H1 (cell line): ENCODE measurements at regions not wholly inside any gene's neighbourhood (a gene's known extent, or its start where the extent isn't known, plus 50 kb on each side); places are given as distances from the start of the nearest gene placed in this dataset.
A peak's percentile ranks its signal among the peaks of the same experiment; 100 is the strongest.

Source experiments
- CTCF ChIA-PET: fragments of 300-600 bp; sonication (Branson Sonifier 250); formaldehyde crosslinking; loops from one replicate; lab custom pipeline; 2021; ENCODE audit not compliant: partially characterized antibody; lab: Charles Lee
- POLR2A ChIA-PET: fragments of 300-600 bp; sonication (Branson Sonifier 250); formaldehyde crosslinking; loops from one replicate; lab custom pipeline; 2021; ENCODE audit warnings: inconsistent platforms; ENCODE audit not compliant: partially characterized antibody; lab: Charles Lee
- DNase-seq, 2 experiments: peaks; one replicate each; pipeline versions ENCODE4 v3.0.0 to v3.0.0-alpha.2; 2010 to 2022; ENCODE audit warnings: low spot score in 2 of 2, low read depth in 1 of 2, mixed read lengths in 1 of 2
- FAIRE-seq: peaks from 2 replicates; lab custom pipeline; 2011; peaks lifted over from hg19 to GRCh38; lab: Jason Lieb, UNC
- H2AFZ ChIP-seq: 2 replicates; pipeline ENCODE4 v1.8.1; 2012; ENCODE audit warnings: low read length, inconsistent platforms
- H2AK5ac ChIP-seq: 2 replicates; pipeline ENCODE4 v1.6.1; 2013; ENCODE audit warnings: low read depth, low read length
- H2BK120ac ChIP-seq: replicated peaks from 2 replicates; pipeline ENCODE3; 2013; ENCODE audit warnings: low read depth, low read length, inconsistent platforms
- H2BK12ac ChIP-seq: 2 replicates; pipeline ENCODE4 v1.6.1; 2013; ENCODE audit warnings: low read depth, low read length
- H2BK15ac ChIP-seq: 2 replicates; pipeline ENCODE4 v1.6.1; 2013; ENCODE audit warnings: low read length
- H2BK20ac ChIP-seq: 2 replicates; pipeline ENCODE4 v1.6.1; 2013; ENCODE audit warnings: low read length
- H2BK5ac ChIP-seq: 2 replicates; pipeline ENCODE4 v1.6.1; 2013; ENCODE audit warnings: low read depth, low read length
- H3K14ac ChIP-seq: 2 replicates; pipeline ENCODE4 v1.6.1; 2013; ENCODE audit warnings: inconsistent platforms; ENCODE audit not compliant: insufficient read length
- H3K18ac ChIP-seq: 2 replicates; pipeline ENCODE4 v1.6.1; 2013; ENCODE audit warnings: low read length; ENCODE audit errors: extremely low read depth
- H3K23ac ChIP-seq: 2 replicates; pipeline ENCODE4 v1.6.1; 2013; ENCODE audit warnings: inconsistent platforms; ENCODE audit not compliant: insufficient read length
- H3K23me2 ChIP-seq: 2 replicates; pipeline ENCODE4 v1.6.1; 2013; ENCODE audit warnings: low read depth, low read length
- H3K27ac ChIP-seq: 2 replicates; pipeline ENCODE4 v1.6.1; 2011; ENCODE audit warnings: low read depth, low read length, inconsistent platforms
- H3K27me3 ChIP-seq, 4 experiments: replicated peaks in 1 of 4; 1 replicate in 1 of 4; 2 replicates in 3 of 4; pipeline versions ENCODE4 v1.6.1 to v1.8.1; 2011 to 2013; ENCODE audit warnings: low read length in 3 of 4, mild to moderate bottlenecking in 3 of 4, inconsistent platforms in 2 of 4, mixed read lengths in 2 of 4, moderate library complexity in 1 of 4; ENCODE audit not compliant: control insufficient read depth in 3 of 4, insufficient read depth in 3 of 4; ENCODE audit errors: extremely low read depth in 1 of 4
- H3K36me3 ChIP-seq, 4 experiments: 2 replicates each; pipeline versions ENCODE4 v1.6.1 to v1.8.1; 2011 to 2013; ENCODE audit warnings: mild to moderate bottlenecking in 4 of 4, low read length in 3 of 4, moderate library complexity in 2 of 4, control low read depth in 1 of 4, inconsistent platforms in 1 of 4; ENCODE audit not compliant: insufficient read depth in 4 of 4, control insufficient read depth in 2 of 4
- H3K4ac ChIP-seq: replicated peaks from 2 replicates; pipeline ENCODE3; 2013; ENCODE audit warnings: low read length, low read depth, mixed read lengths, inconsistent platforms; ENCODE audit not compliant: insufficient read length
- H3K4me1 ChIP-seq, 4 experiments: replicated peaks in 1 of 4; 1 replicate in 1 of 4; 2 replicates in 3 of 4; pipeline versions ENCODE4 v1.6.1 to v1.8.1; 2011 to 2013; ENCODE audit warnings: low read length in 3 of 4, inconsistent platforms in 2 of 4, mixed read lengths in 1 of 4; ENCODE audit not compliant: insufficient read depth in 4 of 4, control insufficient read depth in 3 of 4
- H3K4me2 ChIP-seq, 2 experiments: 2 replicates each; pipeline versions ENCODE4 v1.6.1 to v1.8.1; 2011 to 2013; ENCODE audit warnings: low read depth in 2 of 2, low read length in 2 of 2, control low read depth in 1 of 2, inconsistent platforms in 1 of 2, mild to moderate bottlenecking in 1 of 2; ENCODE audit not compliant: insufficient read depth in 1 of 2
- H3K4me3 ChIP-seq, 4 experiments: fragments of 200-600, 300-600 bp in 1 of 4; sonication (generic), shearing (Covaris generic), sonication (Bioruptor Twin) in 1 of 4; 2 replicates each; pipeline versions ENCODE4 v1.5.1 to v1.8.1; 2011 to 2016; ENCODE audit warnings: low read length in 4 of 4, low read depth in 3 of 4, control low read depth in 2 of 4, inconsistent platforms in 2 of 4, mild to moderate bottlenecking in 2 of 4, mixed read lengths in 1 of 4, moderate library complexity in 1 of 4; ENCODE audit not compliant: insufficient read depth in 2 of 4; ENCODE audit errors: extremely low read depth in 1 of 4
- H3K56ac ChIP-seq: replicated peaks from 2 replicates; pipeline ENCODE3; 2013; ENCODE audit warnings: low read depth, mild to moderate bottlenecking, mixed read lengths, low read length, inconsistent platforms; ENCODE audit not compliant: insufficient read length
- H3K79me1 ChIP-seq: 2 replicates; pipeline ENCODE4 v1.6.1; 2013; ENCODE audit warnings: low read depth, low read length, control low read depth
- H3K79me2 ChIP-seq, 2 experiments: 2 replicates each; pipeline versions ENCODE4 v1.6.1 to v1.8.1; 2012 to 2013; ENCODE audit warnings: low read length in 2 of 2, mild to moderate bottlenecking in 2 of 2, inconsistent platforms in 1 of 2; ENCODE audit not compliant: insufficient read depth in 2 of 2, control insufficient read depth in 1 of 2
- H3K9ac ChIP-seq, 4 experiments: replicated peaks in 1 of 4; 1 replicate in 1 of 4; 2 replicates in 3 of 4; pipeline versions ENCODE4 v1.6.1 to v1.8.1; 2011 to 2013; ENCODE audit warnings: low read depth in 3 of 4, low read length in 3 of 4, control low read depth in 2 of 4, mild to moderate bottlenecking in 2 of 4, moderate library complexity in 2 of 4, inconsistent platforms in 1 of 4; ENCODE audit errors: extremely low read depth in 1 of 4
- H3K9me3 ChIP-seq, 2 experiments: 2 replicates each; pipeline versions ENCODE4 v1.6.1 to v1.8.1; 2012 to 2013; ENCODE audit warnings: mild to moderate bottlenecking in 2 of 2, moderate library complexity in 2 of 2, control low read depth in 1 of 2, inconsistent platforms in 1 of 2, low read depth in 1 of 2, low read length in 1 of 2, mixed read lengths in 1 of 2; ENCODE audit not compliant: insufficient read depth in 2 of 2
- H4K20me1 ChIP-seq, 2 experiments: replicated peaks in 1 of 2; 2 replicates each; pipeline versions ENCODE3 to v1.8.1; 2011 to 2013; ENCODE audit warnings: inconsistent platforms in 2 of 2, low read length in 2 of 2, mild to moderate bottlenecking in 1 of 2; ENCODE audit not compliant: insufficient read depth in 2 of 2, control insufficient read depth in 1 of 2
- H4K5ac ChIP-seq: 2 replicates; pipeline ENCODE4 v1.6.1; 2013; ENCODE audit warnings: low read length, low read depth, mixed read lengths, inconsistent platforms; ENCODE audit not compliant: insufficient read length
- H4K8ac ChIP-seq: 2 replicates; pipeline ENCODE4 v1.8.0; 2013; ENCODE audit warnings: mild to moderate bottlenecking, moderate library complexity, low read length, inconsistent platforms; ENCODE audit not compliant: insufficient read depth; ENCODE audit errors: extremely low read depth
- H4K91ac ChIP-seq: replicated peaks from 2 replicates; pipeline ENCODE3; 2013; ENCODE audit warnings: low read length, mixed read lengths, inconsistent platforms; ENCODE audit not compliant: insufficient read length
- BCL11A ChIP-seq, 2 experiments: IDR thresholded peaks; one replicate each; pipeline ENCODE4 v1.6.1; 2011; ENCODE audit warnings: low read depth in 2 of 2, low read length in 2 of 2, mild to moderate bottlenecking in 2 of 2
- CHD1 ChIP-seq: IDR thresholded peaks from 2 replicates; pipeline ENCODE4 v1.6.1; 2012; ENCODE audit warnings: low read depth, low read length, improper control_type of control experiment
- EGR1 ChIP-seq: IDR thresholded peaks from 2 replicates; pipeline ENCODE4 v1.6.1; 2011; ENCODE audit warnings: low read depth, low read length, borderline replicate concordance
- GABPA ChIP-seq: IDR thresholded peaks from 2 replicates; pipeline ENCODE4 v1.6.1; 2011; ENCODE audit warnings: mild to moderate bottlenecking, low read length, moderate library complexity, borderline replicate concordance; ENCODE audit not compliant: insufficient read depth
- GTF2F1 ChIP-seq: IDR thresholded peaks from 2 replicates; pipeline ENCODE4 v1.6.1; 2012; ENCODE audit warnings: low read depth, low read length, improper control_type of control experiment, borderline replicate concordance
- KDM4A ChIP-seq: IDR thresholded peaks from one replicate; pipeline ENCODE4 v1.7.1; 2012; ENCODE audit warnings: low read depth, mild to moderate bottlenecking, moderate library complexity, low read length, inconsistent platforms; ENCODE audit not compliant: severe bottlenecking
- RBBP5 ChIP-seq: IDR thresholded peaks from 2 replicates; pipeline ENCODE4 v1.7.1; 2012; ENCODE audit warnings: low read depth, mild to moderate bottlenecking, inconsistent platforms, low read length, moderate library complexity, borderline replicate concordance
- RNF2 ChIP-seq: fragments of 200-900, 300-1000 bp; sonication (generic); IDR thresholded peaks from 2 replicates; pipeline ENCODE4 v1.7.1; 2016; ENCODE audit warnings: borderline replicate concordance, low read depth, mild to moderate bottlenecking, antibody characterized with exemption, low read length; ENCODE audit not compliant: poor library complexity, severe bottlenecking; ENCODE audit errors: missing control alignments
- SAP30 ChIP-seq: fragments of 300-600 bp; sonication (generic); IDR thresholded peaks from 2 replicates; pipeline ENCODE4 v1.7.1; 2012; ENCODE audit warnings: low read length, moderate library complexity, mild to moderate bottlenecking, inconsistent platforms; ENCODE audit not compliant: insufficient read depth, insufficient replicate concordance
- SP1 ChIP-seq: IDR thresholded peaks from 2 replicates; pipeline ENCODE4 v1.6.1; 2011; ENCODE audit warnings: low read depth, low read length
- SRF ChIP-seq: IDR thresholded peaks from 2 replicates; pipeline ENCODE4 v1.6.1; 2011; ENCODE audit warnings: mild to moderate bottlenecking, low read depth, low read length, moderate library complexity
- WGBS, 2 experiments: shearing (Covaris generic) in 1 of 2; methylation state at CpG; one replicate each; pipeline versions ENCODE4 v1.1.6 to v1.1.7; 2013 to 2015; ENCODE audit warnings: low lambda C conversion rate in 2 of 2, mixed read lengths in 2 of 2, inconsistent platforms in 1 of 2, low coverage in 1 of 2, missing lambda C conversion rate in 1 of 2; ENCODE audit not compliant: insufficient replicate concordance in 2 of 2, insufficient coverage in 1 of 2, insufficient read length in 1 of 2; ENCODE audit errors: extremely low coverage in 1 of 2, missing lambda C conversion rate in 1 of 2; 5-methylcytosine and 5-hydroxymethylcytosine counted together

DNA sequence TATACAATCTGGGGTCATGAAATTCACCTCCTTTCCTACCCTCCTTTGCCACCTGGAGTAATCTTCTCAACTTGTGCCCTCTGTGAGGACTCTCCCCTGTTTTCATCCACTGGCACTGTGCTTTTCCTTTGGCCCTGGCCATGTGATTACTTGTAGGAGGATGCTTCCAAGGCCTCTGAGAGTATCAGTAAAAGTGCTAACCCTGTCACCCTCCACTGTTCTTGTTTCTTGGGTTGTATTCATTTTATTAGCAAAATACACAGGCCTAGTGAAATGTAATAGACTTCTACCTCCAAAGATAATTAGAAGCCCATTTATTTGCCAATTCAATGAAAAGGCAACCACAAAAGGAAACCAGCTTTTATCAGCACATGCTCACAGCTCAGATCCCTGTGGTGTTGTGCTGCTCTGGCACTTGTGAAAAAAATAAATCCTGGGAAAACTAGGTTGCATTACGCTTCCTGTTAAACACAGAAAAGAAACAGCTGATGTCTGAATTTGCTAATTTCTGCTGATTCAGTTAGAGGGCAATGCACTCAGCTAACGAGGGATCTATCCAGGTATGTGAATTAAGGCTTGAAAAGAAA is 357.5 kb upstream of the ETAA1 start:
- Histone ChIP-seq H2BK20ac (no peak overlapping the region), H4K20me1 (no peaks in the 10 kb centered on the region), H2BK15ac (no peak overlapping the region), H3K27ac (no peak overlapping the region), H2AK5ac (no peak overlapping the region), H4K91ac (no peak overlapping the region), H4K5ac (no peak overlapping the region), H3K9me3 (no peaks in the 10 kb centered on the region), H3K9ac (no peak overlapping the region), H3K4me3 (no peak overlapping the region), H3K23ac (no peak overlapping the region), H3K36me3 (no peaks in the 10 kb centered on the region), H2BK5ac (no peak overlapping the region), H3K18ac (no peak overlapping the region), H3K4ac (no peak overlapping the region), H3K27me3 (no peaks in the 10 kb centered on the region)
- POLR2A ChIA-PET: no interaction called here
- WGBS, 2 experiments: 84% methylated on average over 2 of the region's 2 CpGs; no CpG with 5 or more reads in 1 of the 2 experiments
- no peak for DNase-seq
- TF ChIP-seq SRF (no peak), SP1 (no peak), GTF2F1 (no peak), KDM4A (no peak), CHD1 (no peak), RBBP5 (no peak), EGR1 (no peak), RNF2 (no peak), GABPA (no peak), BCL11A (IDR thresholded peaks at IDR 0.05; ENCODE audit: low read depth in 2 of 2, low read length in 2 of 2) (no peak), SAP30 (no peak)
- TF ChIP-seq, all 59 proteins: peak for 0
- no peak overlapping the region for H4K8ac ChIP-seq
- H2BK120ac ChIP-seq: no peak overlapping the region
- no peak overlapping the region for H3K56ac ChIP-seq
- CTCF ChIA-PET: no interaction called here
- no peaks in the 10 kb centered on the region; the same call in 1 of the 2 replicates for H3K23me2 ChIP-seq
- peak overlapping the region; percentile 30; the same call in 1 of the 2 replicates for H2AFZ ChIP-seq
- no peaks in the 10 kb centered on the region for H3K79me2 ChIP-seq
- H2BK12ac ChIP-seq: no peak overlapping the region
- FAIRE-seq: no peak
- no peaks in the 10 kb centered on the region for H3K79me1 ChIP-seq
- H3K14ac ChIP-seq: no peak overlapping the region
- peaks cover 0 to 8% (median 0%) of the 10 kb centered on the region in 4 experiments; a peak in 1 of 7 replicates for H3K4me1 ChIP-seq
- H3K4me2 ChIP-seq: no peak overlapping the region
